ENCODE measurements at regions not wholly inside any gene's neighbourhood (a gene's known extent, or its start where the extent isn't known, plus 50 kb on each side); places are given as distances from the start of the nearest gene placed in this dataset.
"Not testable (repeated sequence)": the region's sequence is repeated elsewhere in the genome, so short reads cannot be mapped to it uniquely, and the experiment has no call there.

DNA sequence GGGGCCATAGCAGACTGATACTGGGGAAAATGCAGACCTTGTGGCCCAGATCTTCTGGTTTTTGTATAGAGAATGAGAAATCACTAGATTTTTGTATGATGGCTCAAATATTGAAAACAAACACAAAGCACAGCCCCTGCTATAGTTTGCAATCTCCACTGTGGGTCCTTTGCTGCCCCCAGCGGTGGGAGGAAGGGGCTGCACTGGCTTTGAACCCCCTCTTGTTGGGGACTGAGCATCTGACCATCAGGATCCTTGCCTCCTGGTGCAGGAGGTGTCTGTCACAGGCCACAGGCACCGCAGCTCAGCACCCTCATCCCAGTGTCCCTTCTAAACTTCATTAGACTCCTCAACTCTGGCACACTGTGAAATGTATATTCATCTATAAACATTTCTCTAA, 252.3 kb downstream of the BCL2L11 start:
- not testable (repeated sequence) for DNase-seq

DNA sequence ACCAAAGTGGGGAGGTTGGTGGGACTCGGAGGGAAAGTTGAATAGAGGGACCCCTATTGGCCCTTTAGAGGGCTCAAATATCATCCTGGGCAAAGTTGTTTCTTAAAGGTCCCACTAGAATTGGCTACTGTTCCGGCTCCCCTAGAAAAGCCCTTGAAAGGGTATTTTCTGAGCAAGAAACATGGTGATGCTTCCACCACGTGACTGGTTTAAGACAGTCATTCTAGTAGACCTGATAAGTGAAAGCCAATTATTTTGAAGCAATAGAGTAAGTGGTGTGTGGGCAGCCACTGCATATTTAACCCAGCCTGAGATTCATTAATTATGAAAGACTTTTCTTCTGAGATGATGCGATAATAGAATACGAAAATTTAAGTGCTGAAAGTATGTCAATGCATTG, 253.3 kb downstream of the BCL2L11 start:
- DNase-seq, result not testable (repeated sequence)

DNA sequence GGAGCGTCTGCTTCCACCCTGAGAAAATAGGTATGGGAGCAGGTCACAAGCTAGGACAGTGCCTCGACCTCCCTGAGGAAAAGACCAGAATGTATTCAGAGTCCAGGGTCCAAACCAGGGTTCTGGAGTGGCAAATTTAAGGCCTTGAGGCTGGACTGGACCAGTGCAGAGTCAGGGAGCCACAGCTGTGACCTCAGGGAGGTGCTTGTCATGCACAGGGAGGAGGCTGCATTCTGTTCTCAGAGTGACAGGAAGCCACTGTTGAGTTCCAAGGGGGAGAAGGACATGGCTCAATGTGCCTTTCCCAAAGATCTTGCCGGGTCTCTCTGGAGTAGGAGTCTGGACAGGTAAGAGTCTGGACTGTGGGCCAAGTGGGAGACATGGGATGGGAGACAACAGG, 254.0 kb downstream of the BCL2L11 start:
- DNase-seq, result not testable (repeated sequence)

DNA sequence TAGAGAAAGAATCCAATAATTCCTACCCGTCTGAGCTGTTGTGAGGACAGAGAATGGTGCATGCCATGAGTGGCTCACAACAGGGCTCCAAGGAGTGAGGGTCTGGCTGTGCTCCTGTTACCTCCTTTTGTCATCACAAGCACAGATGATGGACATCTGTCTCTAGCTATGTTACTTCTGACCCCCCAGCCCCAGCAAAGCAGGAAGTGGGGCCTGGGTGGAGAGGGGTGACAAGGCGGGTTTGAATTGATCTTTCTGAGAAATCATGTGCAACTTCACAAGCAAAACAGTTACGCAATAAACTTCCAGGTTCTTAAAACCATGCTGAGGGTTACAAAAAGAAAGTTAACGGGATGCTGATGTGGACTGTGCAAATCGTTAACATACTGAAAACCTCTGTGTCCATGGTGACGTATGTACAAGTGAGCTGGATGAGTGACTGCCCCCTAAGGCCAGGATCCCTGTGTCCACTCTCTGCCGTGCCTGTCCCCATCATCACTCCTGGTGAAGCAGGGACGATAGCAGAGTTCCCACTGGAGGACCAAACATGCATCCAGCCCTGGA, 254.7 kb downstream of the BCL2L11 start:
- not testable (repeated sequence) for DNase-seq

DNA sequence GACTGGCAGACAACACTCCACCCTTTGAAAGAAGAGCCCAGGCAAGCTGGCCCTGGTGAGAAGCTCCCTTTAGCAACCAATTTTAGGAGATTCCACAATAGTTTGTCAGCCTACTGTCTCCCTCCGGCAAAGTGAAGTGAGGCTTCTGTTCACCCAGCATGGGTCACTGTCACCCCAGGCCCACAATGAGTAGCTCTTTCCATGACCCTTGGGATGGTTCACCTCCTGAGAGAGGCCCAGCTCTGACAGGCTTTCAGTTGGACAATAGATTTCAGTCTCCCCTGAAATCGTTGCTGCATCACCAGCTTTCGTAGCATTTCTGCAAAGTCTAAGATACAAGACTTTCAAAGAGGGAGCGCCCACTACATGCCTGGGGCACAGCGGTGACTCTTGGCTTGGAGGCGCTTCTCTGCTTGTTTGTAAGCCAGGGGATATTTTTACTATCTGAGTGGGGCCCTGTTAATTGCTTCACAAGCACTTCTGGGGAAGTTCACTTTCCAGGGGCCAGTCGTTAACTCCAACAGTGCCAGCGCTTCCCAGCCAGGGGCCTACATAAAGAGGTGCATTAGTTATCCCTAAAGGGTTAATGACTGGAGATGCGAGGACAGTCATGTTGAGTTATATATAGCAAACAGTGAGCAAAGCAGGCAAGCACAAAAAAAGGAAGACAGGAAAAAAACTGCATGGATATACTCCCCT, 255.7 kb downstream of the BCL2L11 start:
- not testable (repeated sequence) for DNase-seq

DNA sequence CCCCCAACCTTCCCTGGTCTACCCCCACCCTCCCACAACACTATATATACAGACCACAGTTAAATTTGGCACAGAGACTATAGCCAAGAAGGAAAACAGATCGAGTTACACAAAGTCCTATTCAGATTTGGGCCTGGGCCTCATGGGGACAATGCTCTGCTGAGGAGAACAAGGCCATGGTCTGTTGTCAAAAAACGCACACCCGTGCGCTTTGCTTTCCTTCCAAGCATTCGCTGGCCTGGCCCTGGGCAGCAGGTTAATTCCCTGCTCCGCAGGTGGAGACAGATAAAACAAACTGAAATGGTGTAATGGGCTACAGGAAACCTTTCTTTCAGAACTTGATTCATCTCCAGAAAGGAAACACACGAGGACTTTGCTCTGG, 256.2 kb downstream of the BCL2L11 start:
- DNase-seq, result not testable (repeated sequence)

DNA sequence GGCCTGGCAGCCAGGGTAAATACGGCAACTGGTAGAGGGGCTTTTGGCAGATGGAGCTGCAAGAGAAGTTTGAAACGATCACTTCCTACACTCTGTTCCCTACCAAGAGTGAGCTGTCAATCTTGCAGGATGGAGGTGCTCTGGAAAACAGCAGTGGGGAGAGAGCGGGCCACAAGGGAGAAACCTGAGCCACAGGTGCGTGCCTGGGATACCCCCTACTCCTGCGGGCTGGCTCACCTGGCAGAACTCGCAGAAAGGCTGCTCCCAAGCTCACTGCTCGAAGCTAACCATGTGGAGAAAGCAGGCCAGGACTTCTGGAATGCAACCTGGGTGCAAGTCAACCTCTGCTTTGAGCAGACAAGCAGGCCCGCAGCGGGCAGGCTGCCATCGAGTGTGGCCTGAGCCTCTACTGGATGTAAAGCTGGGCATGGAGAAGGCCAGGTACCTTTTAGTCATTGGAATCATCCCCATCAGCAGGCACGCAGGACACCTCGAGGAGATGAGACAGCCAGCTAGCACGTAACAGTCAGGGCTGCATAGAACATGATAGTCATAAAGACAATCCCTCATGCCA, 256.8 kb downstream of the BCL2L11 start:
- not testable (repeated sequence) for DNase-seq

DNA sequence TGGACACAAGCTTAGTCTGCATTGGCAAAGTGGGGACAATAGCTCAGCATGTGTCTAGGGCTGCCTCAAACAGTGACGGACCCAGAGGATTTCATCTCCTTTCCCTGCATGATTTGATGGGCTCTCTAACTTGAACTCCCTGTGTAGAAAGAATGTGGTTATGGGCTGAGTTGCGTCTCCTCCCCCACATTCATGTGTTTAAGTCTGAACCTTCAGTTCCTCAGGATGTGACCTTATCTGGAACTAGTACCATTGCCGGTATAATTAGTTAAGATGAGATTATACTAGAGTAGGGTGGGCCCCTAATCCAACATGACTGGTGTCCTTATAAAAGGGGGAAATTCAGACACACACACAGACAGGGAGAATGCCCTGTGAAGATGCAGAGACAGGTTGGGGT, 257.6 kb downstream of the BCL2L11 start:
- not testable (repeated sequence) for DNase-seq

DNA sequence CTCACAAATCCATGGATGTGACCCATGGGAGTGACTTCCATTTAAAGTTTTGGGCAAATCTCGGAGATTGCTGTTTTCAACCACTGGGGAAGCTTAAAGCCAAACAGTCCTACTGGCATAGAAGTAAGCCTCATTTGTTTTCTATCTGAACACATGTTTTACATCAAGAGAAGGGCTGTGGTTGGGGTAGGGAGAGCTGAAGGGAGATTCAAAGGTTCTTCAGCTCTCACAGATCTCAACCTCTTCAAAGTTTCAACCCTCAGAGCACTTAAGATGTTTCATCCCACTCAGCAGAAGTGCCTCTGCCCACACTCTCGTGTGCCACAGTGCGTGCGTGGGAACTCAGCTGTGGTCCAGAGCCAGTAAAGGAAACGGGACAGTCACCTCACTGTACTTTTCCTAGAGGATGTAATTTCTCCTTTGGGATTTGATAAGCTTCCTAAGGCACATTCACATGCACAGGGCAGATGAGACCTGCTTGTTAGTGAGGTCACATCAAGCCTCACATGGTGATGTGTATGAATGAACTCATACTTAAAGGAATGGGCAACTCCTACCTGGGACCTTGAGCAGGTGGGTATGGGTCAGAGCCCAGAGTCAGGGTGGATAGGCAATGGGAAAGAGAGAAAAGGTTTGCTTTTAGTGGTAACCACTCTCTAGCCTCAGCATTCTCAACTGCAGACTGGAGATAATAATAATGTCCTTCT, 260.2 kb downstream of the BCL2L11 start:
- peak; percentile 64 for DNase-seq

DNA sequence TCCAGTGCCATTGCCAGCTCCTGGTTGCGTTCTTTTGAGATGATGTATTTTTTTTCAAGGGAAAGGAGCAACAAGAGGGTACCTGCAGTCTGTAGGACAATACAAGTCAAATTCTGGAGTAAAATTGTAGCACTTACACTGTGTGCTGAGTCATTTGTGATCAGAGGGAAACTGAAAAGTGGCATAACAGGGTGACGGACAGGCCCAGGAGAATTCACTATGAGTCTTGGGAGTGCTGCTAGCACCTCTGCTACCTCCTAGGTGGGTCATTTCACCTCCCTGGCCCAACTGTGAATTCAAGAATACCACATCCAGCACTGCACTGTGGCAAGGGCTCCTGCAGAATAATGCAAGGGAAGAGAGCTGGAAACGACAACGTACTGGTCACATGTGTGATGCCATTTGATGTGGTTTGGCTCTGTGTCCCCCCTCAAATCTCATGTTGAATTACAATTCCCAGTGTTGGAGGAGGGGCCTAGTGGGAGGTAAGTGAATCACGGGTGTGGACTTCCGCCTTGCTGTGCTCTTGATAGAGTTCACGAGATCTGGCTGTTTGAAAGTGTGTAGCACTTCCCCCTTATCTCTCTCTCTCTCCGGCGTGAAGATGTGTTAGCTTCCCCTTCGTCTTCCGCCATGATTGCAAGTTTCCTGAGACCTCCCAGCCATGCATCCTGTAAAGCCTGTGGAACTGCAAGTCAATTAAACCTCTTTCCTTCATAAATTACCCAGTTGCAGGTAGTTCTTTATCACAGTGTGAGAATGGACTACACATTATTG, 261.0 kb downstream of the BCL2L11 start:
- DNase-seq, result not testable (repeated sequence)

DNA sequence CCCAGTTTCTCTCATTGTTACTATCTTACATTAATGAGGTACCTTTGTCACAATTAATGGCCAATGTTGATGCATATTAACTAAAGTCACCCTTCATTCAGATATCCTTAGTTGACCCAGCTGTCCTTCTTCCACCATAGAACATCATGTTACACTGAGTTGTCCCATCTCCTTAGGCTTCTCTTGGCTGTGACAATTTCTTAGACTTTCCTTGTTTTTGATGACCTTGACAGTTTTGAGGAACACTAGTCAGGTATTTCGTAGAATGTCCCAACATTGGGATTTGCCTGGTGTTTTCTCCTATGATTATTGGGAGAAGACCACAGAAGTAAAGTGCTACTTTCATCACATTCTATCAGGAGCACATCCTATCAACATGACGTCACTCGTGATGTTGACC, 261.8 kb downstream of the BCL2L11 start:
- not testable (repeated sequence) for DNase-seq

DNA sequence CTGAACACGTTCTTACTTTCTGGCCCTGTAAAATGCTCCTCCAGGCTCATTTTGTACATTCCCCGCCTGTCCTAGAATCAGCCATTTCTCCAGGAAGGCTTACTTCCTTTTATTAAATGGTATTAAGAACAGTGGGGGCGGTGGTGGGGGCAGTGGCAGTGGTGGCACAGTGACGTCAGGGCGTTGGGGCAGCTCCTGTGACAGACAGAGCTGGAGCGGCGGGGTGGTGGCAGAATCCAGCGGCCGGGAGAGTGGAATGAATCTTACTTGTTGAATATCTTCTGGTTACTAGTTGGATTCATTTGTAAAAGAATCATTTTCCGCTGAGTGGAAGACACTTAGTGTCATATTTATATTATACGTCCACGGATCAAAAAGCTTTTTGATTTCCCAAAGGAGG, 262.6 kb downstream of the BCL2L11 start:
- not testable (repeated sequence) for DNase-seq

DNA sequence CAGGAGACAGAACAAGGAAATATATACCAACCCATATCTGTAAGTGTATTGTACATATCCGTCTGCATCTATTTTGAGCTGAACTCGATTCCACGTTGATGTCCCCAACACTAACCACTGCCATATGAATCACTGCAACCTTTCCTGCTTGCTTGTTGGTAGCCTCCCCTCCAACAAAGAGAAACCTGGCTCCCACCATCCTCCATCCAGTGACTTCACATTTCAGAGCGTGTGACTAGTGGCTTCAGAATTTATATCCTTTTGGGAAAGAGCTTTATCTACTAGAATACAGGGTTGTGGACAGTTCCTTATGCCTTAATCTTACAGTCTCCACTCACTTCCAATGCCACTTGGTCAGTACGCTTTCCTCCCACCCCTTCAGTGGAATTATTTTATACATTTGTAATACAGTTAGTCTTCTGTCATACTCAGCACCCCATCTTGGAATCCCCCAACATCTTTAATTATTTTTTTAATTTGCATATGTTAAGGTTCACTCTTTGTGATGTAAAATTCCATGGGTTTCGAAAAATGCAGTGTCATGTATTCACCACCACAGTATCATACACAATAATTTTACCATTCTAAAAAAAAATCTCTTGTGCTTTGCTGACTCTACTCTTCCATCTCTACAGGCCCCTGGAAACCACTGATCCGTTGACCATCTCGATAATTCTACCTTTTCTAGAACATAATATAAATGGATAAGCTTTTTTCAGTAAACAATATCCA, 264.7 kb downstream of the BCL2L11 start:
- not testable (repeated sequence) for DNase-seq

DNA sequence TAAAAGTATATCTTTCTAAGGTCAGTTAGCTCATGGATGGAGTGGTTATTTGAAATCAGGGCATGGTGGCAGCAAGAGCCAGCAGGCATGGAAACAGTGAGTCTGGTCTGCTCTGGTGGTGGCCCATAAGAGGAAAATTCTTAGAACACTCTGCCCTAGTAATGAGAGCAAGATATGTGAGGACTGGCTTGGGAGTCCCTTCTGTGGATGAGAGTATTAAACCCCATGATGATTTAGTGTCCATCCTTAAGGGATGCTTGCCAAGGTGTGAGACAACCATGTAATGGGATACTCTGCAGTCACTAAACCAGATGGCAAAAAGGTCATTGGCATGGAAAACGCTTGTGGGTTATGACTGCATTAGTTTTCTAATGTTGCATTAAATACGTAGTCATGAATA, 269.9 kb downstream of the BCL2L11 start:
- DNase-seq, result not testable (repeated sequence)

DNA sequence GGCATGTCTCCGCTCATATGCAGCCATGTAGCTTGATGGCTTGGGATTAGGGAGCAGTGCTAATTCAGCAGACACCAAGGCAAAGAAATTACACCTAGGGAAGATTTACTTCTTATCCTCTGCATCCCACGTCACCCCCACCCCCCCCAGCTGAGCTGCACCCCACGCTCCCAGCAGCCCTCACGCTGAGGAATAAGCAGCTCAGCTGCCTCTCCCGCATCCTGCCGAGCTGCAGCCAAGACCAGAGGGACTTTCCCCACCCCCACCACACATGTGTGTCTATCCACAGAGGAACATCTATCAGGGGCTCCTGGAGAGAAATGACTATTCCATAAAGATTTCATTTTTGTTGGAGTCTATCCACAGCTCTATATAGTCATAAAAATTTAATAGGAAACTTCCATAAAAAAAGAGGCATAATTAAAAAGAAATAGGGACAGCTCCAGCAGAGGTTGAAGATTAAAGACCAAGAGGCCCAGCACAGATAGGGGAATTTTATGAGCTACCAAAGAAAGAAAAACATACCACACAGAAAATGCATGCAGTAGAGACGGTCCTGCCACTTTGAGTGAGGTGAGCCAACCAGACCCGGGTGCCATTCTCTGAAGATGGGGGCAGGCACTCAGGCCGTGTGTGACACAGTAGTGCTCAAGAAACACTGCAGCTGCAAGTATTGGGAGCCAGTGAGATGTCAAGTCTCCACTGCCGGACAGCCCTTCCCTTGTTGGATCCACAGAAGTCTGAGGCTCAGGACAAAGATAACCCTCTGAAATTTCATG, 274.8 kb downstream of the BCL2L11 start:
- peak; percentile 70 for DNase-seq

DNA sequence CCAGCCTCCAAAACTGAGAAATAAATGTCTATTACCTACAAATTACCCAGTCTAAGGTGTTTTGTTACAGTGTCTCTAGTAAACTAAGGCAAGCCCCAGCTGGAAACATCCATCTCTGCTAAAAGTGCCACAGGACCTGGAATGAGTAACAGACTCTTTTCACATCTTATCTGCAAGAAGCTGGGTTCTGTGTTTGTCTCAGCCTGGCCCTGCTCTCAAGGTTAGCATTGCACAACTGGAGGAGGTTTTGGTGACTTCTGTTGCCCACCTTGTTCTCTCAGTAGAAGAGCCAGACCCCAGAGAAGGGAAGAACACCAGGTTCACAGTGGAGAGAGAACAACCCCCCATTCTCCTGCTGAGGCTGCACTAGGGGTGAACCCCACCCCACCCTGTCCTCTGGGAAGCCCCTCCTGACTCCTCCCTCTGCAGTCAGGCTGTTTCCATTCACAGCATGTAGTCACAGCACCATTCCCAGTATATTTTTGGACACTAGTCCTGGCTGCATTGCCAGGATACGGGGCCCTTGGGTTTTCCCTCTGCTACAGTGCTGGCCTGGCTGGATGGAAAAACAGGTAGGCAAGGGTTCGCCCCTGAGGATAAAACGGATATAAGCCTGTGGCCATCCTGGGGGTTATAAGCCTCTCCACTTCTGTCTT, 280.0 kb downstream of the BCL2L11 start:
- not testable (repeated sequence) for DNase-seq

DNA sequence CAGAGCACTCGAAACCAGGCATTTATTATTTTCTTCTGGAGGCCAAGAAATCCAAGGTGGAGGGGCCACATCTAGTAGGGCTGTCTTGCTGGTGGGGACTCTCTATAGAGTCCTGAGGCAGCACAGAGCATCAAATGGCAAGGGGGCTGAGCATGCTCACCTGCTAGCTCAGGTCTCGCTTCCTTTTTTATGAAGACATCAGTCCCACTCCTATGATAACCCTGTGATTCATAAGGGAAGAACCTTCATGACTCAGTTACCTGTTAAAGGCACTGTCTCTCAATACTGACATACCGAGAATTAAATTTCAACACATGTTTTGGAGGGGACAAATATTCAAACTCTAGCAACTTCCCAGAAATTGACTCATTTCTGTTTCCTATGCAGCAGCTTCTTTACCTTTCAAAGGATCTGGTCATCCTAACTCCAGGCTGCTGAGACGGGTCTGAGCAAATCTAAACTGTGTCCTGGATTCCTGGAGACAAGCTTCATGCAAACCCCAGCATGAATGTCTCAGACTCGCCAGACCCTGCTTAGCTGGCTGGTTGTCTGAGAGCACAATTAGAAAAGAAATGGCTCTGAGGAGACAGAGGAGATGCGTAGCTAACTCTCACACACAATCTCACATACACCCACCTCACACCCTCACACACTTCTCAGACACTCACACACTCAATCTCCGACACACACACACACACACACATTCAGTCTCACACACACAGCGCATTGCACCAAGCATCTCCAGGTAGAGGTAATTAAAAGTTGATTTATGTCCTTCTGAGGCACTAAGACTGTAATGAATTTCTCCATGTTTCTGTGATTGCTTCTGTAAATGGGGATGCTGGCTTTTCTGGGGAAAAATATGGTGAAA, 280.8 kb downstream of the BCL2L11 start:
- not testable (repeated sequence) for DNase-seq

DNA sequence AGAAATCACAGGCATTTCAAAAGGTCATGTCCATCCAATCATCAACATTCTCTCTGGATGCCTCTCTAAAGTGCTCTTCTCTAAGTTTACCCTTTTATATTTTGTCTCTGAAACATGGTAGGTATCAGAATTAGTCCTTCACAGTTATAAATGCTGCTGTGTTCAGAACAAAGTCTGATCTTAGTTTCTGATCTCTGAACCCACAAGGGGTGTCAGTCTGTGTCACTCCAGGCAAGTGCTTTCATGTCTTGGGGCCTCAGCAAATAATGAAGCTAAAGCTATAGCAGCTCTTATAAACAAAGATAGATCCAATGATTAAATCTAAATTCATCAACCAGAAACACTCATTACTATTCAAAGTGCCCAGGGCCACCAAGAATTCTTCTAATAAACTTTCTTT, 281.7 kb downstream of the BCL2L11 start:
- not testable (repeated sequence) for DNase-seq

DNA sequence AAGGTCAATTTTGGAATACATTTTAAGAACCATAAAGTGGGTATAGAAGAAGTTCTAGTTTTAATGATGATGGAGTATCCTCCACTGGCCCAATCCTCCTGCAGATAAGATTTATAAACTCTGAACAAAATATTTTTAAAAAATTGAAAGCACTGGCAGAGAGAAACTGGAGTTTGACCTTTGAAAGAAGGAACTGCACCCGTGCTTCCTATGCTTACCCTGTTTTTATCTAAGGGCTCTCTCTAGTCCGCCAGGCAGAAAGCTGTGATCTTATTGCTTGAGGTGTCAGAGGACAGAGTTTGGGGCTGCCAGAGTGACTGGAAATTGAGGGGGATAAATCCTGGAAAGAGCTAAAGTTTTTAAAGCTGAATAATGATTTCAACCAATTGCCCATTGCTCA, 282.6 kb downstream of the BCL2L11 start:
- not testable (repeated sequence) for DNase-seq

DNA sequence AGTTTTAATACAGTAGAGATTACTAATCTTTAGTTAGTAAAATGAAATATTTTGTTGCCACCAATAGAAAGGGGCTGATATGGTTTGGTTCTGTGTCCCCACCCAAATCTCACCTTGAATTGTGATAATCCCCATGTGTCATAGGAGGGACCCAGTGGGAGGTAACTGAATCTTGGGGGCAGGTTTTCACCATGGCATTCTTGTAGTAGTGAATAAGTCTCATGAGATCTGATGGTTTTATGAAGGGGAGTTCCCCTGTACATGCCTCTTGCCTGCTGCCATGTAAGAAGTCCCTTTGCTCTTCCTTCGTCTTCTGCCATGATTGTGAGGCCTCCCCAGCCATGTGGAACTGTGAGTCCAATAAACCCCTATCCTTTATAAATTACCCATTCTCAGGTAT, 285.9 kb downstream of the BCL2L11 start:
- DNase-seq, result not testable (repeated sequence)

Measured in activated naive CD4-positive, alpha-beta T cell treated with anti-CD3 and anti-CD28 coated beads, Interleukin-2, amount 50 U/mL, for 16 hours (primary cell).